ENCODE measurements at regions not wholly inside any gene's neighbourhood (a gene's known extent, or its start where the extent isn't known, plus 50 kb on each side); places are given as distances from the start of the nearest gene placed in this dataset.

DNA sequence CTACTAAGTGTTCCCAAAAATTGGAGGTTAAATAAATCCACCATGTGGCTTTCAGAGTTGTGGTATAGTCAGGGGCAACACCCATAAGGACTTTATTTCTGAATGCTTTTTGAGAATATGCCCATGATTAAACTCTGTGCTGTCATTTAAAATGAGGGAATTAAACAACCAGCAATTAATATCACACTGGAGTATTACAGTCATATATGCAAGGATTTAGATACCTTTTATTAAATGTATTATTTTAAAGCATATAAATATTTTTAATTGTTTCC is 227.6 kb downstream of the ZPLD1 start:
- Histone ChIP-seq H4K8ac (replicated peaks; ENCODE audit: insufficient read length, low read depth, low read length) (no peak overlapping the region), H3K9ac (ENCODE audit: extremely low read depth, insufficient read length, low read length) (no peak overlapping the region), H2BK5ac (ENCODE audit: insufficient read length, low read length) (no peak overlapping the region), H3K27me3 (ENCODE audit: insufficient read depth, low read length) (no peaks in the 10 kb centered on the region), H3K23me2 (ENCODE audit: insufficient read length, low read depth, low read length, poor library complexity, severe bottlenecking) (no peaks in the 10 kb centered on the region), H3K9me3 (ENCODE audit: control insufficient read depth, low read depth, low read length) (no peaks in the 10 kb centered on the region), H3T11ph (ENCODE audit: low read length) (no peak overlapping the region), H3K23ac (ENCODE audit: insufficient read length, low read depth, low read length) (no peak overlapping the region), H3K4ac (ENCODE audit: low read depth, low read length) (no peak overlapping the region), H3K4me1 (ENCODE audit: insufficient read depth, low read length) (no peaks in the 10 kb centered on the region), H3K56ac (ENCODE audit: insufficient read length, low read depth, low read length) (no peak overlapping the region), H4K91ac (ENCODE audit: insufficient read length, low read depth, low read length) (no peak overlapping the region), H3K27ac (ENCODE audit: insufficient read length, low read depth, low read length) (no peak overlapping the region), H3K18ac (ENCODE audit: insufficient read length, low read depth, low read length) (no peak overlapping the region), H2BK12ac (ENCODE audit: insufficient read length, low read depth, low read length) (no peak overlapping the region), H2BK20ac (ENCODE audit: low read depth, low read length, poor library complexity, severe bottlenecking) (no peak overlapping the region), H4K5ac (ENCODE audit: insufficient read length, low read depth, low read length) (no peak overlapping the region), H3K79me1 (ENCODE audit: insufficient read depth, low read depth, low read length, poor library complexity, severe bottlenecking) (no peaks in the 10 kb centered on the region), H4K20me1 (ENCODE audit: control insufficient read depth, insufficient read depth, insufficient read length) (no peaks in the 10 kb centered on the region), H2AFZ (ENCODE audit: low read length) (no peak overlapping the region), H3K79me2 (ENCODE audit: insufficient read depth, low read length) (no peaks in the 10 kb centered on the region), H2BK120ac (ENCODE audit: low read depth, low read length, poor library complexity, severe bottlenecking) (no peak overlapping the region), H2BK15ac (ENCODE audit: low read depth, low read length) (no peak overlapping the region), H3K14ac (ENCODE audit: insufficient read depth, low read length) (no peak overlapping the region), H3K4me2 (ENCODE audit: insufficient read depth, insufficient read length, low read length) (no peak overlapping the region), H2AK5ac (ENCODE audit: insufficient read length, low read length) (no peak overlapping the region)
- TF ChIP-seq, protein P1, sequence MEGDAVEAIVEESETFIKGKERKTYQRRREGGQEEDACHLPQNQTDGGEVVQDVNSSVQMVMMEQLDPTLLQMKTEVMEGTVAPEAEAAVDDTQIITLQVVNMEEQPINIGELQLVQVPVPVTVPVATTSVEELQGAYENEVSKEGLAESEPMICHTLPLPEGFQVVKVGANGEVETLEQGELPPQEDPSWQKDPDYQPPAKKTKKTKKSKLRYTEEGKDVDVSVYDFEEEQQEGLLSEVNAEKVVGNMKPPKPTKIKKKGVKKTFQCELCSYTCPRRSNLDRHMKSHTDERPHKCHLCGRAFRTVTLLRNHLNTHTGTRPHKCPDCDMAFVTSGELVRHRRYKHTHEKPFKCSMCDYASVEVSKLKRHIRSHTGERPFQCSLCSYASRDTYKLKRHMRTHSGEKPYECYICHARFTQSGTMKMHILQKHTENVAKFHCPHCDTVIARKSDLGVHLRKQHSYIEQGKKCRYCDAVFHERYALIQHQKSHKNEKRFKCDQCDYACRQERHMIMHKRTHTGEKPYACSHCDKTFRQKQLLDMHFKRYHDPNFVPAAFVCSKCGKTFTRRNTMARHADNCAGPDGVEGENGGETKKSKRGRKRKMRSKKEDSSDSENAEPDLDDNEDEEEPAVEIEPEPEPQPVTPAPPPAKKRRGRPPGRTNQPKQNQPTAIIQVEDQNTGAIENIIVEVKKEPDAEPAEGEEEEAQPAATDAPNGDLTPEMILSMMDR (conservative IDR thresholded peaks at IDR 0.05) = no peak
- no peaks in the 10 kb centered on the region for H3K27me3 Mint-ChIP-seq (ENCODE audit: low read depth)
- 0 out of 7 replicates have a peak, but pooled peaks cover 0 to 4% (median 0%) of the 10 kb centered on the region in 3 experiments for H3K36me3 Mint-ChIP-seq (ENCODE audit: insufficient read depth in 1 of 3, low read depth in 3 of 3)
- H3K4me3 Mint-ChIP-seq = no peak overlapping the region
- DNase-seq = no peak
- no peaks in the 10 kb centered on the region for H3K4me1 Mint-ChIP-seq
- peaks cover 2 to 6% of the 10 kb centered on the region in 2 experiments; a peak in 3 of 5 replicates for H3K9me3 Mint-ChIP-seq
- H3K27ac Mint-ChIP-seq = no peak overlapping the region
